Muscle of leg (tissue), 3 donors: ENCODE measurements at regions not wholly inside any gene's neighbourhood (a gene's known extent, or its start where the extent isn't known, plus 50 kb on each side); places are given as distances from the start of the nearest gene placed in this dataset.

Experiments
- DNase-seq: peaks from one replicate; pipeline ENCODE4 v3.0.0; 2013
- H3K27ac ChIP-seq: one replicate; pipeline ENCODE4 v1.5.1; 2013; ENCODE audit warnings: mild to moderate bottlenecking, low read length, control low read depth
- H3K27me3 ChIP-seq: one replicate; pipeline ENCODE4 v1.6.1; 2013; ENCODE audit warnings: low read length; ENCODE audit not compliant: control insufficient read depth, insufficient read depth
- H3K36me3 ChIP-seq: one replicate; pipeline ENCODE4 v1.6.1; 2013; ENCODE audit warnings: low read length; ENCODE audit not compliant: control insufficient read depth, insufficient read depth
- H3K4me1 ChIP-seq: one replicate; pipeline ENCODE4 v1.6.1; 2013; ENCODE audit warnings: low read length; ENCODE audit not compliant: control insufficient read depth, insufficient read depth
- H3K4me3 ChIP-seq: one replicate; pipeline ENCODE4 v1.5.1; 2013; ENCODE audit warnings: low read length, control low read depth
- H3K9me3 ChIP-seq: replicated peaks from 2 replicates; pipeline ENCODE4 v1.6.1; 2013; ENCODE audit warnings: low read depth, low read length; ENCODE audit not compliant: control insufficient read depth
- WGBS: methylation state at CpG from one replicate; pipeline ENCODE4 v1.1.5; 2013; ENCODE audit warnings: missing lambda C conversion rate; ENCODE audit not compliant: insufficient coverage; 5-methylcytosine and 5-hydroxymethylcytosine counted together

DNA sequence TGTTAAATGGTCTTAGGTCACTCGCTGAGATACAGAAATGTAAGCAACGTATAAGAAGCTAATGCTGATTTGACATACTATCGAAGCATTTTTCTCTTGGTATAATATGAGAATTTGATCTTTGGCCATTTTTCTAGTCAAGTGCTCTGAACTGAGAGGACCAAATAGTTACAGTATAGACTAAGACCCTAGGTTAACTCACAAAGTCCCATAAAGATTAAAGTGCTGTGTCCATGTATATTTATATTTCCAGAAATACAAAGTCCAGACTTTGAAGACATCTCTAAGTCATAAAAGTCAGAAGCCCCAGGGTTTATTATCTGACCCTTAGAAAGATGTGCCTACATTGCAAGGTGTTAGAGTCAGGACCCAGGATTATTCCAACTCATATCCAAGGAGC lies 752.4 kb upstream of the COX7C start:
- no peaks in the 10 kb centered on the region for H3K27me3 ChIP-seq
- H3K27ac ChIP-seq, result no peak overlapping the region
- H3K4me1 ChIP-seq, result no peaks in the 10 kb centered on the region
- DNase-seq, result no peak
- H3K4me3 ChIP-seq, result no peak overlapping the region
- H3K36me3 ChIP-seq, result no peaks in the 10 kb centered on the region
- WGBS, result no CpG with 5 or more reads among the region's 3 CpGs
- H3K9me3 ChIP-seq, result no peaks in the 10 kb centered on the region

- Histone ChIP-seq H3K27me3 (no peaks in the 10 kb centered on the region), H3K27ac (no peak overlapping the region), H3K4me1 (no peaks in the 10 kb centered on the region), H3K9me3 (no peaks in the 10 kb centered on the region), H3K36me3 (no peaks in the 10 kb centered on the region), H3K4me3 (no peak overlapping the region)
- DNase-seq, result no peak
- WGBS, result 91% methylated on average over 4 of the region's 5 CpGs
These were observed 749.7 kb upstream of the COX7C start for GRCh38 chr5:85868070-85868469.

- WGBS, result no CpG with 5 or more reads among the region's 2 CpGs
- no peaks in the 10 kb centered on the region for H3K4me1 ChIP-seq
- H3K27me3 ChIP-seq, result no peaks in the 10 kb centered on the region
- no peak for DNase-seq
- H3K36me3 ChIP-seq, result no peaks in the 10 kb centered on the region
- H3K27ac ChIP-seq, result no peak overlapping the region
- H3K4me3 ChIP-seq, result no peak overlapping the region
- H3K9me3 ChIP-seq, result no peaks in the 10 kb centered on the region
These were observed 723.7 kb upstream of the COX7C start for GRCh38 chr5:85893996-85894395.

DNA sequence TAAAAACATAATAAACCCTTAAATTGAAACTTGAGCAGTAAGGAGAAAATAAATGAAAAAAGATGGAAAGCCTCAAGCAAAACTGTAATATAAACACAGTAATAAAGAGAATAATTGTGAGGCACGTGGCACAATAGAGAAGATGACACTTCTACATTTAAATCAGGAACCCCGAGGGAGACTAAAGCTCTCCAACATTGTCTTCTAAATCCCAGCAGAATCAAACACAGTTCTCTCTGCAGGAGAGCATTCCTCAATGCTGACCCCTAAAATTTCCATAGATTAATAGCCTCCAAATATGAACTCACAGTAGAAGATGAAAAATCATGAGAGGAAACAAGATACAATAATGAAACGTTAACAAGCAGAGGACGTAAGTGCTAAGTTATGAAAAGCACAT lies 721.2 kb upstream of the COX7C start:
- no peaks in the 10 kb centered on the region for H3K4me1 ChIP-seq
- H3K27me3 ChIP-seq, result no peaks in the 10 kb centered on the region
- H3K36me3 ChIP-seq, result no peaks in the 10 kb centered on the region
- H3K4me3 ChIP-seq, result no peak overlapping the region
- DNase-seq, result no peak
- H3K27ac ChIP-seq, result no peak overlapping the region
- WGBS, result no CpG with 5 or more reads among the region's 4 CpGs
- H3K9me3 ChIP-seq, result no peaks in the 10 kb centered on the region

DNA sequence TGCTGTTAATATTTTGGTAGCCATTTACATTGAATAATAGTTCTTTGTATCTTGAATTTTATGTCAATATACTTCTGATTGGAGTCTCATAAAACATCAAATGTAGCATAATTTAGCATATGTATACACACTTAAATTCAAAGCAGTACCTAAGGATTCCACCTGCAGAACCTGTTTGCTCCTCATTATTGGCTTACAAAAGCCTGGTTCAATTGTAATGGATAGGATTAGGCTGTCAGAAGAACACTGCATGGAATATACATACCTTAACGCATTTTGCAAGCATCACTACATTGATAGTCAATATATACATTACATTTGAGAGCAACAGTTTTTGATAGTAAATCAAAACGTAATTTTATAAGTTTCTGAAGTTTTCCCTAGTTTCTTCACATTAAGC lies 711.3 kb upstream of the COX7C start:
- H3K36me3 ChIP-seq, result no peaks in the 10 kb centered on the region
- H3K9me3 ChIP-seq, result no peaks in the 10 kb centered on the region
- no CpG with 5 or more reads among the region's 2 CpGs for WGBS

GRCh38 chr5:85910335-85910734 lies 707.4 kb upstream of the COX7C start:
- H3K4me3 ChIP-seq, result no peak overlapping the region
- no peaks in the 10 kb centered on the region for H3K27me3 ChIP-seq
- no CpG with 5 or more reads among the region's 2 CpGs for WGBS
- no peaks in the 10 kb centered on the region for H3K4me1 ChIP-seq
- no peaks in the 10 kb centered on the region for H3K9me3 ChIP-seq
- no peaks in the 10 kb centered on the region for H3K36me3 ChIP-seq
- no peak overlapping the region for H3K27ac ChIP-seq
- DNase-seq, result no peak

More for the DNA sequence above, 711.3 kb upstream of the COX7C start:
- H3K4me1 ChIP-seq, result no peaks in the 10 kb centered on the region
- no peaks in the 10 kb centered on the region for H3K27me3 ChIP-seq
- DNase-seq, result no peak
- no peak overlapping the region for H3K4me3 ChIP-seq
- no peak overlapping the region for H3K27ac ChIP-seq

GRCh38 chr5:85920984-85921383 lies 696.8 kb upstream of the COX7C start:
- no peak overlapping the region for H3K4me3 ChIP-seq
- WGBS, result 87% methylated on average over 4 of the region's 4 CpGs

DNA sequence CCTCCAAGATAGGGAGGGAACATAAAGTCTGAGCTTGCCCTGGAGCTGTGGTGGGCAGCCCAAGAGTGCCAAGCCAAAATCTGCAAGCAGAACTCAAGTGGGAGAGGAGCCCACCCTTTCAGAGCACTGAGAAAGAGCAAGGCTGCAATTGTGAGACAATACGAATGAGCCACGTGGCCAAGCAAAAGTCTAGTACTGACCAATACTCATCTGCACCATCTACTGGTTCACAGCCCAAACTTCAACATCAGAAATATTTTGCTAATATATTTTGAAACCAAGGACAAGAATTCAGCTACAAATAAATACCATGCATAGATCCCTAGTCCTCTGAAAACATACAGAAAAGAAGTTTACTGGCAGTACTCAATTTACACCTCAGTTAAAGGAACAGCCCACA lies 696.2 kb upstream of the COX7C start:
- no CpG with 5 or more reads among the region's 2 CpGs for WGBS
- Histone ChIP-seq H3K36me3 (no peaks in the 10 kb centered on the region), H3K27ac (no peak overlapping the region)

More at GRCh38 chr5:85920984-85921383, 696.8 kb upstream of the COX7C start:
- no peak for DNase-seq
- Histone ChIP-seq H3K4me1 (no peaks in the 10 kb centered on the region), H3K36me3 (no peaks in the 10 kb centered on the region), H3K27me3 (no peaks in the 10 kb centered on the region), H3K27ac (no peak overlapping the region), H3K9me3 (peaks cover 13% of the 10 kb centered on the region)

DNA sequence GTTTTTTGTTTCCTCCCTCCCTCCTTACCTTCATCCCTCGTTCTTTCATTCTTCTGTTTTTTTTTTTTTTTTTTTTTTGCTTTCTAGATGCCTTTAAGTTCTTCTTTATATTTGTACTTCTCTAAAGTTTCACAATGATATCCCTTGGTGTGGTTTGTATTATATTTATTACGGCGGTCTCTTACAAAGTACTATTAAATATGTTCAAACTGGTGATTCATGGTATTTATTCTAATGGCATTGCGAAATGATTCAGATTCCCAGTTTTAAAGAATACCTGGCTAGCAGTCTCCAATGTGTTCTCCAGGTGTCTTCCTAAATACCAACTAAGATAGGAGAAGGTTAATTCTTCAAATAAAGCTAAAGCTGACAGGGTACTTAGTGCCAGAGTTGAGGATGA lies 690.1 kb upstream of the COX7C start:
- Histone ChIP-seq H3K4me3 (no peak overlapping the region), H3K27me3 (no peaks in the 10 kb centered on the region), H3K36me3 (no peaks in the 10 kb centered on the region), H3K9me3 (no peaks in the 10 kb centered on the region), H3K27ac (no peak overlapping the region), H3K4me1 (no peaks in the 10 kb centered on the region)
- DNase-seq, result no peak
- no CpG with 5 or more reads among the region's 4 CpGs for WGBS

More for the DNA sequence above, 696.2 kb upstream of the COX7C start:
- Histone ChIP-seq H3K4me3 (no peak overlapping the region), H3K4me1 (no peaks in the 10 kb centered on the region), H3K9me3 (peaks cover 13% of the 10 kb centered on the region), H3K27me3 (no peaks in the 10 kb centered on the region)
- no peak for DNase-seq

- no peaks in the 10 kb centered on the region for H3K36me3 ChIP-seq
- WGBS, result no CpG with 5 or more reads among the region's 2 CpGs
- no peak overlapping the region for H3K27ac ChIP-seq
- no peaks in the 10 kb centered on the region for H3K27me3 ChIP-seq
- no peaks in the 10 kb centered on the region for H3K4me1 ChIP-seq
- no peak overlapping the region for H3K4me3 ChIP-seq
- no peaks in the 10 kb centered on the region for H3K9me3 ChIP-seq
- no peak for DNase-seq
These were observed 688.0 kb upstream of the COX7C start for GRCh38 chr5:85929713-85930112.

- Histone ChIP-seq H3K4me3 (no peak overlapping the region), H3K36me3 (no peaks in the 10 kb centered on the region), H3K9me3 (no peaks in the 10 kb centered on the region), H3K27ac (no peak overlapping the region), H3K27me3 (no peaks in the 10 kb centered on the region), H3K4me1 (no peaks in the 10 kb centered on the region)
- no CpG with 5 or more reads among the region's 3 CpGs for WGBS
- DNase-seq, result no peak
These were observed 686.5 kb upstream of the COX7C start for GRCh38 chr5:85931220-85931619.
